ENCODE measurements at regions not wholly inside any gene's neighbourhood (a gene's known extent, or its start where the extent isn't known, plus 50 kb on each side); places are given as distances from the start of the nearest gene placed in this dataset.
"Not testable (repeated sequence)": the region's sequence is repeated elsewhere in the genome, so short reads cannot be mapped to it uniquely, and the experiment has no call there.

DNA sequence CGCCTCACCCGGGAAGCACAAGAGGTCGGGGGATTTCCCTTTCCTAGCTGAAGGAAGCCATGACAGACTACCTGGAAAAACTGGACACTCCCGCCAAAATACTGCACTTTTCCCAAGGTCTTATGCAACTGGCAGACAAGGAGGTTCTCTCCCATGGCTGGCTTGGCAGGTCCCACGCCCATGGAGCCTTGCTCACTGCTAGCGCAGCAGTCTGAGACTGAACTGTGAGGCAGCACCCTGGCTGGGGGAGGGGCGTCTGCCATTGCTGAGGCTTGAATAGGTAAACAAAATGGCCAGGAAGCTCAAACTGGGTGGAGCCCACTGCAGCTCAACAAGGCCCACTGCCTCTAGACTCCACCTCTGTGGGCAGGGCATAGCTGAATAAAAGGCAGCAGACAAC, 92.1 kb downstream of the C4BPA start:
- not testable (repeated sequence) for H3K27ac ChIP-seq; H3K4me1 ChIP-seq; DNase-seq; H3K27me3 ChIP-seq; H3K9me3 ChIP-seq (replicated peaks); H3K4me3 ChIP-seq; H3K36me3 ChIP-seq

DNA sequence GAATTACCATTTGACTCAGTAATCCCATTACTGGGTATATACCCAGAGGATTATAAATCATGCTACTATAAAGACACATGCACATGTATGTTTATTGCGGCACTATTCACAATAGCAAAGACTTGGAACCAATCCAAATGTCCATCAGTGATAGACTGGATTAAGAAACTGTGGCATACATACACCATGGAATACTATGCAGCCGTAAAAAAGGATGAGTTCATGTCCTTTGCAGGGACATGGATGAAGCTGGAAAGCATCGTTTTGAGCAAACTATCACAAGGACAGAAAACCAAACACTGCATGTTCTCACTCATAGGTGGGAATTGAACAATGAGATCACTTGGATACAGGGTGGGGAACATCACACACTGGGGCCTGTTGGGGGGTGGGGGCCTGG, 97.5 kb downstream of the C4BPA start:
- H3K4me3 ChIP-seq; H3K36me3 ChIP-seq; H3K27ac ChIP-seq; H3K4me1 ChIP-seq; DNase-seq; H3K9me3 ChIP-seq (replicated peaks); H3K27me3 ChIP-seq: not testable (repeated sequence)

- Histone ChIP-seq H3K9me3 (replicated peaks) (0 out of 2 replicates have a peak, but pooled peaks cover 5% of the 10 kb centered on the region), H3K27me3 (no peaks in the 10 kb centered on the region), H3K4me3 (no peak overlapping the region), H3K4me1 (no peaks in the 10 kb centered on the region; the same call in 1 of the 2 replicates), H3K36me3 (no peaks in the 10 kb centered on the region), H3K27ac (no peak overlapping the region)
- DNase-seq: no peak
Measured at GRCh38 chr1:207202480-207202879, 98.4 kb downstream of the C4BPA start.

DNA sequence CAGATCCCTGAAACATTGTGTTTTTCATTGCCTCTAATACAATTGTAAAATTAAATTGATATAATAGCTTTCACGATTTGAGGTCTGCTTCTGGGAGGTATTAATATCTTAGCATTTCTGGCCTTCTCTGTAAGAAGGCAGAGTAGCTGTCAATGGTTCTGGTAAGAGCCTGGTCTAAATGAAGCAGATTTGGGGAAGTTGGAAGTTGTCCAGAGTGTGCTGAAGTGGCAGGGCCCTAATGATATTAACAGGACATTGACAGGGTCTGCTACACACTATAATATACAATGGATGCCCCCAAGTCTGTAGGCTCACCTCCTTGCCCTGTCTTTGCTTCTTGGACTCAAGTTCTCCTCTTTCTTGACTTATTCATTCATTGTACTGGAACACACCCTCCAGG, 99.5 kb downstream of the C4BPA start:
- Histone ChIP-seq H3K36me3 (no peaks in the 10 kb centered on the region), H3K27me3 (no peaks in the 10 kb centered on the region), H3K9me3 (replicated peaks) (0 out of 2 replicates have a peak, but pooled peaks cover 5% of the 10 kb centered on the region), H3K27ac (no peak overlapping the region), H3K4me1 (no peaks in the 10 kb centered on the region; the same call in 1 of the 2 replicates), H3K4me3 (no peak overlapping the region)
- DNase-seq: no peak

- Histone ChIP-seq H3K36me3 (no peaks in the 10 kb centered on the region), H3K4me3 (no peak overlapping the region), H3K9me3 (replicated peaks) (0 out of 2 replicates have a peak, but pooled peaks cover 5% of the 10 kb centered on the region), H3K27ac (no peak overlapping the region), H3K4me1 (no peaks in the 10 kb centered on the region; the same call in 1 of the 2 replicates), H3K27me3 (no peaks in the 10 kb centered on the region)
- no peak for DNase-seq
Measured at GRCh38 chr1:207205614-207206061, 101.6 kb downstream of the C4BPA start.

DNA sequence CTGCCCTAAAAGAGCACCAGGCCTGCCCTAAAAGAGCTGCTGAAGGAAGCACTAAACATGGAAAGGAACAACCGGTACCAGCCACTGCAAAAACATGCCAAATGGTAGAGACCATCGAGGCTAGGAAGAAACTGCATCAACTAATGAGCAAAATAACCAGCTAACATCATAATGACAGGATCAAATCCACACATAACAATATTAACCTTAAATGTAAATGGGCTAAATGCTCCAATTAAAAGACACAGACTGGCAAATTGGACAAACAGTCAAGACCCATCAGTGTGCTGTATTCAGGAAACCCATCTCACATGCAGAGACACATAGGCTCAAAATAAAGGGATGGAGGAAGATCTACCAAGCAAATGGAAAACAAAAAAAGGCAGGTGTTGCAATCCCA, 104.7 kb downstream of the C4BPA start:
- H3K9me3 ChIP-seq (replicated peaks); H3K4me3 ChIP-seq; H3K27me3 ChIP-seq: not testable (repeated sequence)

DNA sequence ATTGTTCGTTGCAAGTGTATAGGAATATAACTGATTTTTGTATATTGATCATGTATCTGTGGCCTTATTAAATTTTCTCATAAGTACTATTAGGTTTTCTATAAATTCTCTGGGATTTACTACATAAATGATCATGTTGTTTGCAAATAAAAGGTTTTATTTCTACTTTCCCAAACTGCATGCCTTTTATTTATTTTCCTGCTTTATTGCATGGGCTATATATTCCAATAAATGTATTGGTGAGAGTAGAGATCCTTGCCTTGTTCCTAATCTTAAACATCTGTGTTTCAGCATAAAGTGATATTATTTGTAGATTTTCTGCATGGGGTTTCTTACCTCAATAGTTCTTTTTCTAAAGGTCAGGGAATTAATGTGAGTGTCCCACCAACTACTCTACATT, 107.0 kb upstream of the CD55 start:
- Histone ChIP-seq H3K4me1 (no peaks in the 10 kb centered on the region), H3K36me3 (no peaks in the 10 kb centered on the region), H3K27me3 (no peaks in the 10 kb centered on the region; the same call in 1 of the 2 replicates), H3K27ac (no peak overlapping the region), H3K9me3 (replicated peaks) (no peaks in the 10 kb centered on the region; the same call in 1 of the 2 replicates), H3K4me3 (no peak overlapping the region)
- DNase-seq: no peak

More for the DNA sequence above, 104.7 kb downstream of the C4BPA start:
- H3K4me1 ChIP-seq, H3K36me3 ChIP-seq, DNase-seq, H3K27ac ChIP-seq: not testable (repeated sequence)

DNA sequence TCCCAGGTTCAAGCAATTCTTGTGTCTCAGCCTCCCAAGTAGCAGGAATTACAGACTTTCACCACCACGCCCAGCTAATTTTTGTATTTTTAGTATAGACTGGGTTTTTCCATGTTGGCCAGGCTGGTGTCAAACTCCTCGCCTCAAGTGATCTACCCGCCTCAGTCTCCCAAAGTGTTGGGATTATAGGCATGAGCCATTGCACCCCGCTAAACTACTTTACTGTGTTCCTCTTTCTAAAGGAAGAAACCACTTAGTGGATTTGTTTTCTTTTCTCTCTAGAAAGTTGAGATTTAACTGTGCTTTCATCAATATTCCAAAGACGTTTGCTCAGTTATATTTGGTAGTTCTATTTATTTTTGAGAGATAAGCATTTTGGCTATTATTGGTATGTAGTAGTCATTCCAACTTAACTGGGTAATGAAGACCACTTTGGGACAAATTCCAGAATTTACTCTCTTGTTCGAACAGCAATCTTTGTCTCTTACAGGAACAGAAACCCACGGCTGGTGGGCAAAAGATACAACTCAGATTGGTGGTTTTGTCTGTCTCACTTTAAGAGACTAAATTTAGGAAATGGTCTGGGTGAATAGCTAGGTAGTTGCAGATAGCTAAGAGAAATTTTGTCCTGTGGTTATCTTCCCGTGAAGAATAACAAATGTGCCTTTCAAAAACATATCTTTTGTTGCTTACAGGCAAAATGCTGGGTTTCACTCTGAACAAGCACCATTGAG, 103.5 kb upstream of the CD55 start:
- no peaks in the 10 kb centered on the region; the same call in 1 of the 2 replicates for H3K9me3 ChIP-seq (replicated peaks)
- no peaks in the 10 kb centered on the region for H3K36me3 ChIP-seq
- DNase-seq: no peak
- H3K27me3 ChIP-seq: no peaks in the 10 kb centered on the region; the same call in none of the 2 replicates
- no peak overlapping the region for H3K27ac ChIP-seq
- no peaks in the 10 kb centered on the region for H3K4me1 ChIP-seq
- no peak overlapping the region for H3K4me3 ChIP-seq

- DNase-seq: no peak
- Histone ChIP-seq H3K4me3 (no peak overlapping the region), H3K36me3 (no peaks in the 10 kb centered on the region), H3K27ac (no peak overlapping the region), H3K4me1 (no peaks in the 10 kb centered on the region), H3K9me3 (replicated peaks) (no peaks in the 10 kb centered on the region; the same call in 1 of the 2 replicates), H3K27me3 (no peaks in the 10 kb centered on the region; the same call in none of the 2 replicates)
Measured at GRCh38 chr1:207218512-207219362, 102.7 kb upstream of the CD55 start.

DNA sequence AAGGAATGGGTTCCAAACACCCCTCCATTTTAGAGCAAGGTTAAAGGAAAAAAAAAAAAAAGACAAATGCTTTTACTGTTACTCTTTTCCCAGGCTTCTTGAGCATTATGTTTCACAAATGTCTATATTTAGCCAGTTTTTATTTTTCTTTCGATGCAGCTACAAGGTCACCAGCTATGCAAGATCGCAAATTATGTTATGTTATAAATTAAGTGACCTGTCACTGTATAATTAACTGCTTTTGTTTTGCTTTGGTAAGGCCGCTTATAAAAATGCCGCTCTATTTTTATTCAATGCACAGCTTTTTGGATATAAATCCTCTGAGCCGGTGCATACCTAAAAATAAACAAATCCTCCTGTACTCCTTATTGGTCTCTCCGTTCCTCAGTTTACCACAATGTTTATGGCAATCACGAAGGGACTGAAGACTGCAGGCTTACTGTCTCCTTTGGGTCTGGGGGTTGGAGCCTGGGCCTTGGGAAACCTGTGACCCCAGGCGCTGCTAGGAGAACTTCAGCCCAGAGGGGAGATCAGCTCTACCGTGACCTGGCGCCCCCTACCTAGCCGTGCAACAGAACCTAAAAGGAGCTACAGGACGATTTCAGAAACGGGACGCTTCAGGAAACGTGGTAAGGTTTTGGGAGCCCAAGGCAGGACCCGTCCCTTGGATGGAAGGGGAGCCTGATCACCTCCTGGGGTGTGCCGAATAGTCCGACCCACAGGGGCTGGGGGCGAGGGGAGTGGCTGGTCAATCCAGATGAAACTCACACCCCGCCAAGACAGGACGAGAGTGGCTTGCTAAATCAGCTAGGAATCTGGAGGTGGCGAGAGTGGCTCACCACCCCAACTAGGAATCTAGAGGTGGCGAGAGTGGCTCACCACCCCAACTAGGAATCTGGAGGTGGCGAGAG, 101.2 kb upstream of the CD55 start:
- no peaks in the 10 kb centered on the region for H3K9me3 ChIP-seq (replicated peaks)
- no peaks in the 10 kb centered on the region for H3K4me1 ChIP-seq
- no peaks in the 10 kb centered on the region; the same call in none of the 2 replicates for H3K27me3 ChIP-seq
- H3K4me3 ChIP-seq: no peak overlapping the region
- H3K36me3 ChIP-seq: no peaks in the 10 kb centered on the region
- DNase-seq: no peak
- H3K27ac ChIP-seq: no peak overlapping the region

DNA sequence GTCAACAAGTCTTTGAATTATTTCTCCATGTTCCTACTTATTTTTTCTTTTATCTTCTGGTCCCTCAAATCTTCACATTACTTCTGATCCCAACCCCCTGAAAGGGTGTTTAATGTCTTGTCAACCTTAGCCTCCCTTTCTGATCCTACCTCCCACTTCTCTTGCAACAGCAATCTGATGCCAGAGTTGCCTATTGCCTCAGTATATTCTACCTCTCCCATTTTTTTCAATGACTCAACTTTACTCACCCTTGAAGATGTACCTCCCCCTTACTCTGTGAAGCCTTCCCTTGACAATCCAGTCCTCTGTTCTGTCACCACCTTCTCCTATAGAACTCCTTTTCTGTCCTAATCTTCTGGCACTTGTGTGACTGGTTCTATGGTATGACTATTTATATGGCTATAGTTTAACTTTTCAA, 99.5 kb upstream of the CD55 start:
- H3K9me3 ChIP-seq (replicated peaks): no peaks in the 10 kb centered on the region
- no peak overlapping the region for H3K4me3 ChIP-seq
- no peak for DNase-seq

GRCh38 chr1:207223162-207223561, 98.3 kb upstream of the CD55 start:
- Histone ChIP-seq H3K27ac (no peak overlapping the region), H3K4me3 (no peak overlapping the region)

More for the DNA sequence above, 99.5 kb upstream of the CD55 start:
- H3K27ac ChIP-seq: no peak overlapping the region
- H3K27me3 ChIP-seq: no peaks in the 10 kb centered on the region; the same call in none of the 2 replicates
- no peaks in the 10 kb centered on the region for H3K4me1 ChIP-seq
- no peaks in the 10 kb centered on the region for H3K36me3 ChIP-seq

GRCh38 chr1:207224666-207225065, 96.8 kb upstream of the CD55 start:
- no peaks in the 10 kb centered on the region; the same call in 1 of the 2 replicates for H3K27me3 ChIP-seq
- H3K4me1 ChIP-seq: no peaks in the 10 kb centered on the region
- no peaks in the 10 kb centered on the region for H3K9me3 ChIP-seq (replicated peaks)
- no peak overlapping the region for H3K27ac ChIP-seq
- no peaks in the 10 kb centered on the region for H3K36me3 ChIP-seq
- H3K4me3 ChIP-seq: no peak overlapping the region
- no peak for DNase-seq

More at GRCh38 chr1:207223162-207223561, 98.3 kb upstream of the CD55 start:
- Histone ChIP-seq H3K4me1 (no peaks in the 10 kb centered on the region), H3K36me3 (no peaks in the 10 kb centered on the region), H3K9me3 (replicated peaks) (no peaks in the 10 kb centered on the region), H3K27me3 (no peaks in the 10 kb centered on the region; the same call in 1 of the 2 replicates)
- DNase-seq: no peak

- no peak overlapping the region for H3K27ac ChIP-seq
- no peaks in the 10 kb centered on the region for H3K36me3 ChIP-seq
- H3K9me3 ChIP-seq (replicated peaks): no peaks in the 10 kb centered on the region
- no peak overlapping the region for H3K4me3 ChIP-seq
- DNase-seq: no peak
- no peaks in the 10 kb centered on the region; the same call in 1 of the 2 replicates for H3K27me3 ChIP-seq
- H3K4me1 ChIP-seq: peaks cover under 1% of the 10 kb centered on the region
Measured at GRCh38 chr1:207227131-207227630, 94.3 kb upstream of the CD55 start.

Data from SJCRH30 (cell line).